Neural cell (in vitro differentiated cells): ENCODE measurements at regions not wholly inside any gene's neighbourhood (a gene's known extent, or its start where the extent isn't known, plus 50 kb on each side); places are given as distances from the start of the nearest gene placed in this dataset.

Experiments
- H2AFZ ChIP-seq: fragments of 200-600, 300-800 bp; sonication (generic), shearing (Covaris generic); 2 replicates; pipeline ENCODE4 v1.6.0; 2014; ENCODE audit warnings: low read depth, mild to moderate bottlenecking, antibody characterized with exemption, low read length, moderate library complexity
- H3F3A ChIP-seq: fragments of 200-600 bp; shearing (Covaris generic); 2 replicates; pipeline ENCODE4 v1.6.1; 2016; ENCODE audit warnings: mild to moderate bottlenecking, moderate library complexity, mixed read lengths, antibody characterized with exemption, low read length; ENCODE audit not compliant: insufficient read depth, poor library complexity, severe bottlenecking
- H3K27ac ChIP-seq: fragments of 200-600, 300-800 bp; sonication (generic), shearing (Covaris generic); 2 replicates; pipeline ENCODE4 v1.5.1; 2014; ENCODE audit warnings: mild to moderate bottlenecking, low read length, moderate library complexity
- H3K27me3 ChIP-seq: fragments of 300-800, 200-600 bp; sonication (generic), shearing (Covaris generic); 2 replicates; pipeline ENCODE4 v1.6.0; 2014; ENCODE audit warnings: mild to moderate bottlenecking, low read depth, low read length, moderate library complexity; ENCODE audit not compliant: insufficient read depth
- H3K36me3 ChIP-seq: fragments of 300-800, 200-600 bp; sonication (generic), shearing (Covaris generic); 2 replicates; pipeline ENCODE4 v1.5.1; 2014; ENCODE audit warnings: mild to moderate bottlenecking, antibody characterized with exemption, low read length, moderate library complexity; ENCODE audit not compliant: insufficient read depth
- H3K4me2 ChIP-seq: fragments of 300-800, 200-600 bp; sonication (generic), shearing (Covaris generic); 2 replicates; pipeline ENCODE4 v1.6.0; 2014; ENCODE audit warnings: mild to moderate bottlenecking, low read length
- H3K4me3 ChIP-seq: fragments of 300-800, 200-600 bp; sonication (generic), shearing (Covaris generic); 2 replicates; pipeline ENCODE4 v1.5.1; 2014; ENCODE audit warnings: mild to moderate bottlenecking, low read length, moderate library complexity
- H3K79me2 ChIP-seq: fragments of 200-600 bp; shearing (Covaris generic); replicated peaks from 2 replicates; pipeline ENCODE4 v1.6.0; 2014; ENCODE audit warnings: mild to moderate bottlenecking, low read length, moderate library complexity; ENCODE audit not compliant: insufficient read depth
- H3K9ac ChIP-seq: fragments of 300-800, 200-600 bp; sonication (generic), shearing (Covaris generic); 2 replicates; pipeline ENCODE4 v1.6.1; 2016; ENCODE audit warnings: mild to moderate bottlenecking, low read length, mixed read lengths
- H3K9me2 ChIP-seq: fragments of 200-600 bp; shearing (Covaris generic); 2 replicates; pipeline ENCODE4 v1.6.1; 2016; ENCODE audit warnings: mild to moderate bottlenecking, low read length, mixed read lengths; ENCODE audit not compliant: insufficient read depth
- H3K9me3 ChIP-seq: fragments of 200-600, 300-800 bp; sonication (generic), shearing (Covaris generic); 2 replicates; pipeline ENCODE4 v1.6.1; 2016; ENCODE audit warnings: mild to moderate bottlenecking, mixed run types, low read length, moderate library complexity, mixed read lengths
- H4K20me1 ChIP-seq: fragments of 200-600 bp; shearing (Covaris generic); 2 replicates; pipeline ENCODE4 v1.6.1; 2016; ENCODE audit warnings: mild to moderate bottlenecking, mixed run types; ENCODE audit not compliant: insufficient read depth
- CTCF ChIP-seq: fragments of 450-650 bp; IDR thresholded peaks from 2 replicates; pipeline ENCODE4 v1.5.1; 2014; ENCODE audit warnings: antibody characterized with exemption, mild to moderate bottlenecking, moderate library complexity; ENCODE audit not compliant: poor library complexity, severe bottlenecking
- EP300 ChIP-seq: fragments of 450-650 bp; conservative IDR thresholded peaks from 2 replicates; pipeline ENCODE4 v1.6.1; 2014; ENCODE audit warnings: antibody characterized with exemption, mild to moderate bottlenecking, moderate library complexity; ENCODE audit not compliant: poor library complexity, severe bottlenecking
- EZH2 ChIP-seq: fragments of 200-600, 300-800 bp; shearing (Covaris generic), sonication (generic); IDR thresholded peaks from 2 replicates; pipeline ENCODE4 v1.6.1; 2014; ENCODE audit warnings: antibody characterized with exemption, low read length, borderline replicate concordance, mild to moderate bottlenecking; ENCODE audit not compliant: insufficient read depth, poor library complexity, severe bottlenecking
- MXI1 ChIP-seq: fragments of 450-650 bp; conservative IDR thresholded peaks from 2 replicates; pipeline ENCODE4 v1.6.1; 2014; ENCODE audit warnings: antibody characterized with exemption, mild to moderate bottlenecking; ENCODE audit not compliant: poor library complexity, severe bottlenecking
- POLR2AphosphoS5 ChIP-seq: IDR thresholded peaks from 2 replicates; pipeline ENCODE4 v1.6.1; 2012
- RAD21 ChIP-seq: fragments of 450-650 bp; conservative IDR thresholded peaks from 2 replicates; pipeline ENCODE4 v1.6.1; 2014; ENCODE audit warnings: antibody characterized with exemption, mild to moderate bottlenecking, moderate library complexity
- REST ChIP-seq: IDR thresholded peaks from 2 replicates; pipeline ENCODE4 v1.6.1; 2012; ENCODE audit warnings: borderline replicate concordance
- SMC3 ChIP-seq: fragments of 450-650 bp; conservative IDR thresholded peaks from 2 replicates; pipeline ENCODE4 v1.6.1; 2014; ENCODE audit warnings: antibody characterized with exemption, mild to moderate bottlenecking, moderate library complexity; ENCODE audit not compliant: poor library complexity
- TAF1 ChIP-seq: IDR thresholded peaks from 2 replicates; pipeline ENCODE4 v1.6.1; 2012; ENCODE audit warnings: low read depth

GRCh38 chr2:117339980-117340379 lies 474.5 kb upstream of the DDX18 start:
- no peak overlapping the region for H3K9ac ChIP-seq
- TF ChIP-seq POLR2AphosphoS5, result no peak
- no peak for TF ChIP-seq CTCF
- TF ChIP-seq RAD21, result no peak
- TF ChIP-seq MXI1, result no peak
- no peak for TF ChIP-seq TAF1
- TF ChIP-seq EZH2, result no peak
- TF ChIP-seq EP300, result no peak
- no peak for TF ChIP-seq REST
- no peak for TF ChIP-seq SMC3
- no peaks in the 10 kb centered on the region for H3K79me2 ChIP-seq
- H3F3A ChIP-seq, result no peaks in the 10 kb centered on the region
- H3K36me3 ChIP-seq, result no peaks in the 10 kb centered on the region
- H4K20me1 ChIP-seq, result no peaks in the 10 kb centered on the region
- H3K9me3 ChIP-seq, result no peaks in the 10 kb centered on the region
- H3K4me3 ChIP-seq, result no peak overlapping the region
- H3K27ac ChIP-seq, result no peak overlapping the region
- H3K9me2 ChIP-seq, result no peaks in the 10 kb centered on the region
- no peaks in the 10 kb centered on the region for H3K27me3 ChIP-seq
- no peak overlapping the region for H3K4me2 ChIP-seq
- H2AFZ ChIP-seq, result no peak overlapping the region

GRCh38 chr2:117341690-117342089 lies 472.8 kb upstream of the DDX18 start:
- Histone ChIP-seq H4K20me1 (no peaks in the 10 kb centered on the region), H3K4me2 (no peak overlapping the region)

More at GRCh38 chr2:117341690-117342089, 472.8 kb upstream of the DDX18 start:
- no peaks in the 10 kb centered on the region for H3K79me2 ChIP-seq
- H3K9me3 ChIP-seq, result no peaks in the 10 kb centered on the region
- no peak overlapping the region for H2AFZ ChIP-seq
- no peaks in the 10 kb centered on the region for H3F3A ChIP-seq
- H3K36me3 ChIP-seq, result no peaks in the 10 kb centered on the region
- H3K9me2 ChIP-seq, result no peaks in the 10 kb centered on the region
- H3K27me3 ChIP-seq, result no peaks in the 10 kb centered on the region
- no peak for TF ChIP-seq POLR2AphosphoS5
- no peak for TF ChIP-seq EZH2
- no peak for TF ChIP-seq RAD21
- TF ChIP-seq MXI1, result no peak
- no peak for TF ChIP-seq EP300
- TF ChIP-seq REST, result no peak
- no peak for TF ChIP-seq SMC3
- no peak for TF ChIP-seq TAF1
- TF ChIP-seq CTCF, result no peak
- no peak overlapping the region for H3K4me3 ChIP-seq
- no peak overlapping the region for H3K27ac ChIP-seq
- H3K9ac ChIP-seq, result no peak overlapping the region
